HuH-7 (cell line): ENCODE measurements at regions not wholly inside any gene's neighbourhood (a gene's known extent, or its start where the extent isn't known, plus 50 kb on each side); places are given as distances from the start of the nearest gene placed in this dataset.
A peak's percentile ranks its signal among the peaks of the same experiment; 100 is the strongest.

Experiments used
- DNase-seq: peaks from one replicate; pipeline ENCODE4 v3.0.0; 2011; ENCODE audit warnings: low spot score

DNA sequence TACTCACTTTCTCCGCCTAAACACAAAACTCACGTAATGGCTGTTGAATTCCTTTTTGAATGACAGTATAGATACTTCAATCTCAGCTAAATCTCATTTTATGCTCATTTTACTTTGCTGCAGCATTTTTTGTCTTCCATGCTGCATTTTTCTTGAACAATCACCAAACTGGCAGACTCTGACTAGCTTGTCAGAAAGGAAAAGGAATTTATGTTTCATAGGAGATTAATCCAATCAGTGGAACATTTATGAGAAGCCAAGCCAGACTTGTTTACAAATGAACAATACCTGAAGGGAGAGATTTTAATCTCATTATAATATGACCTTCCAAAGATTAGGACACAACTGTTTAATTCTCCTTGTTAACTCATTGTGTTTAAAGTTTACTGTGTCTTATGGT is 1044.3 kb downstream of the DIAPH3 start:
- no peak for DNase-seq

DNA sequence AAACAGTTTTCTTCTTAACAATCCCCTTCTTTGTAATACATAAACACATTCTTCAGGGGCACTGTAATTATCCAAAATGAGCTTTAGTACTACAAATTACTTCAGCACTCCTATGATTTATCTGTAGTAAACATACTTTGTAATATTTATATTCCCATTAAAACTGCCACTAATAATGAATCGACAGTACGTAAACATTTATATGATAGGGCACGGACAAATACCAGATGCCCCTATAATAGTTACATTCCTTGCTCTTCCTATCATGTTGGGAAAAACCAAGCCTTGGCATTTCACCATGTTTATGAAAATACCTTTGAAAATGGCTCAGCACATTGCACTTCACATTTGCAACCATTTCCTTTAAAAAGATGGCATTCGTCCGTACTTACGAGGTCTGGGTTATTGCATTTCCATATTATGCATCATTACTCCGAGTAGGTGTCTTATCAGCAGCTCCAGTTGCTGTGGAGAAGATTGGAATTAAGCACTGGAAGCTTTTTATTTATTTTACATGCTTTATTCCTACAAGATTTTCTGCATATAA is 1043.4 kb downstream of the DIAPH3 start:
- no peak for DNase-seq

DNA sequence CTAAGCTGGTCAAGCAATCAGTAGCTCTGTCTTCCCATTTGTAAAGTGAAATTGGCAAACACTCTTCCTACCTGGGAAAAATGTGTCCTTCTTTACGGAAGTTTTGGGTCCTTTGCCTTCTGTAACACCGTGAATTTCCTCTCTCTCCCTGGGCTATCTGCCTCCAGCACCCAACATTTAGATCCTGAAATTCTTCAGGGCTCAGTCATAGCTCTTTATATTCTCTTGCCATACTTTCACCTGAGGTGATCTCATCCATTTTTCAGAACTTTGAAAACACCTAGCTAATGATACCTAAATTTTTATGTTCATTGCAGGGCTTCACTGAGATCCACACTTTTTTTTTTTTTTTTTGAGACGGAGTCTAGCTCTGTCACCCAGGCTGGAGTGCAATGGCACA is 1042.2 kb downstream of the DIAPH3 start:
- DNase-seq: no peak

DNA sequence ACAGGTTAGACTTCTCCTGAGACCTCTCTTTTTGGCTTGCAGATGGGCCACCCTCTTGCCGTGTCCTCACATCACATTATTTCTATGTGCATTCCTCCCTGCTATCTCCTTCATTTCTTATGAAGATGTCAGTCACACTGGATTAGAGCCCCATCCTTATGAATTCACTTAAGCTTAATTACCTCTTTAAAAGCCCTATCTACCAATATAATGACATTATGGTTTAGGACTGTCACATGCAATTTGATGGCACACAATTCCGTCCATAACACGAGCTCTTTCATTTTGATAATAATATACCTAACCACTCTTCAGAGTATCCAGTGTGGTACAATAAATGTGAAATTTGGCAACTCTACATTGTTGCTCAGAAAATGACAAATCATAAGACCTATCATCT is 1037.3 kb downstream of the DIAPH3 start:
- no peak for DNase-seq

DNA sequence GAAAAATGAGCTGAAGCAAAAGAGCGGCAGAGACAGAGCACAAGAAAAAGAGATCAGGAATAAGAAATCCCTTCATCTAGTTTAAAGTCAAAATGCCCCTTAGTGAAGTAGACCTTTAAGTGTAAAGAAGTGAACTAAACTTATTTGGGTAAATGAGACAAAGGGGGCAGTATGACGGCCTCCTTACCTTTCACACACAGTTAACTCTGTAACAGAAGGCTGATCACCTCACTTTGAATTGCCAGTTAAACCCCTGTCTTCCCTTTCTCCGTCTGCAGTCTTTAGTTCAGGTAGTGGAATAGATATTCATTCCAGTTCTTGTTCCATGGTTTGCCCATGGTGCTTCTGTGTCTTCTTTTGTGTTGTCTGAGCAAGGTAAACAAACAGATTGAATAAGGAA is 1029.8 kb downstream of the DIAPH3 start:
- no peak for DNase-seq

DNA sequence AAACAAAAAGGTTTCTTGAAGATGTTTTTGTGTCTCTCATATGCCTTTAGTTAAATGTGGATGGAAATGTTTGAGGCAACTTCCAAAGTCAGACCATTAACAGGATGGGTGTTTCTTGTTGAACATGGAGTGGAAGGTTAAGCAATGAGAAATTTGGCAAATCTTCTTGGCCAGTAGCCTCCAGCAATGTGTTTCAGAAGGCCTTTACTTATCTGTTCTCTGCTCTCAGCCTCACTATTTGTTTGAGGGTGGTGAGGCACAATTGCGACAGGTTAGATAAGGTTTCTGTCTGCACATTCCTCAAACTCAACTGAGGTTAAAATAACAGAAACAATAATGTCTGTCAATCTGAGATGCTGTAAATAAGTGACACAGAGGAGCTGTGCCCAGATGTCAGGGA is 1019.0 kb downstream of the DIAPH3 start:
- DNase-seq: peak; percentile 7

DNA sequence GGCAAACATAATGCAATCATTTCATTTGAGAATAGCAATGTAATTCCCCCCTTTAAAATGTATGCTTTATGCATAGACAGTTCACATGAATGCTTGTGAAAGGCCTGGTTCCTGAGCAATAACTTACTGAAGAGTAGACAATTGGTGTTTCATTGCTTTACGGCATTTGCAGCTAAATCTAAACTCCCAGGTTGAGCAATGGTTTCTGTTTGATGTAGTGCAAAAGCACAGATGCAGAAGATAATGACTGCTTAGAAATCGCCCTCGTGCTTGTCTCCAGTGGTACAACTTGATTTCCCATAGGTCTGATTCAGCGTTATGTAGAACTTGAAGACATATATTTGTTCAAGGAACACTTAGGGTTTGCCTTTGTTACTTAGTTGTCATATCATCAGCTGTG is 1018.3 kb downstream of the DIAPH3 start:
- peak; percentile 6 for DNase-seq

DNA sequence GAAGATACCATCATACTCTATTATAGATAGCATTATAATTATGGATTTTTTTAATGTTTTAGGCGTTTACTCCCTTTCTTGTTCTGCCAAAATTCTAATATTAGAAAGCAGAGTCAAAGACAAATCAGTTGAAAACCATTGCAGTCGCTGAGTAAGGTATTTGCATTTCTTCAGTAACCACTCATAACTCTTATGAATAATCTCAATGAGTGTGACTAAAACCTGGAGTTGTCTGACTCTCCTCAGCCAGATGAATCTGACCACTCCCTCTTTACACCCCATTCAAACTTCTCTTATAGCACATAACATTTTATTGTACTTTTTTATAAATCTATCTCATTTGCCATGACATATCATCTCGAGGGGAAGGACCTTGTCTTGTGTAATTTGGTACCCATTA is 1006.5 kb downstream of the DIAPH3 start:
- no peak for DNase-seq

DNA sequence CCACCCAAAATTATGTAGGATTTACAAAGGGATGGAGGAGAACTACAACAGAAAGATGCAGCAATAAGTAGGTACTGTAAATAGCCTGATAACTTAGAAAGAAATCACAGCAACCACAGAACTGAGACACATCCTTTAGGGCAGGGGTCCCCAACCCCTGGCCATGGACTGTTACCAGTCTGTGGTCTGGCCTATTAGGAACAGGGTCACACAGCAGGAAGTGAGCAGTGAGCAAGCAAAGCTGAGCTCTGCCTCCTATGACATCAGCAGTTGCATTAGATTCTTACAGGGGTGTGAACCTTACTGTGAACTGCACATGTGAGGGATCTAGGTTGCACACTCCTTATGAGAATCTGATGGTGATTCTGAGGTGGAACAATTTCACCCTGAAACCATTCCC is 997.6 kb downstream of the DIAPH3 start:
- DNase-seq: no peak

DNA sequence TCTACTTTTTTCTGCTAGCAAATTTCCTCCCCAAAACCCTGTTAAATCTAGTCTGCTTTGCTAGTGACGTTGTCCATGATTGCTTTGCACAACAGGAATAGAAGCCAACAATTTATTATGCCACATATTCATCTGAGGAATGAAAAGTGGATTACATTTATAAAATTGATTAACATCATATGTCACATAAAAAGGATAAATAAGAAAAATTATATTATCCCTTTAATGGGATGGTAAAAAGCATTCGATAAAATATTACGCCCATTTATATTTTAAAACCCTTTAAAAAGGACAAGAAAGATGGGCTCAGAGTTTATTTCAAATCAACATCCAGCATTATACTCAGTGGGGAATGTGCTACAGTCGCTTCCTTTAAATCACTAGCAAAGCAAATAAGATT is 991.7 kb downstream of the DIAPH3 start:
- DNase-seq: no peak

DNA sequence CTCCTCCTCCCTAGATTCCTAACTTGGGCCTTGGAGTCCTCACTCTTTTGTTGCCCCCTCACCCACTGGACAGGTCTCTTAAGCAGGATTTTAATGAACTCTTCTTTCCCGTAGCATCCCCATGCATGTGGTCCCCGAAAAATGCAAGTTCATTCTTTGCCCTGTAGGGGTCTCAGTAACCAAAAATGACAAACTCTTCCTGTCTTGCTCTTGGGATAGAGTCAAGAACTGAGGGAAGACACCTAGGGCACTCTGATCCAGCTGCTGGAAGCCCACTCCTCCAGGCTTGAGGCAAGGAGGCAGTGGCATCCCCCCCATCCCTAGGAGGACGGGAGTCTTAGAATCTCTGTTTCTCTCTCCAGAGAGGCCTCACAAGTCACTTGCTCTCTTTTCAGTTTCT is 987.0 kb downstream of the DIAPH3 start:
- DNase-seq: peak; percentile 10

DNA sequence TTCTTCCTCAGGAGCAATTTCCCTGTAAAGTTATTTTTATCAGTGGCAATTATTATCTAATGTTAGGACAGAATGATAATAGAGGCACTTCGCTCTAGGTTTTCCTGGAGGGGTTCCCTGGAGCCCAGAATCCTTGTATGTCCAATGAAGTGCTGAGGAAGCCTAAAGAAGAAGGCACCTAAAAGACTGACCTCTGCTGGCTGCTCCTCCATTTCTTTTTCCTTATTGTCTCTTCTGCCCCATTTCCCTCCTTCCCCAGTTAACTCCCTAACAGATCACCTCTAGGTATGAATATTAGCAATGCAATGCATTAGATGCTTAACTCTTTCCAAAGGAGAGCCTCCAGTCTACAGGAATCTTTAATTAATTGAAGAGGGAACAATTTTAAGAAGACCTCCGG is 985.4 kb downstream of the DIAPH3 start:
- DNase-seq: no peak

DNA sequence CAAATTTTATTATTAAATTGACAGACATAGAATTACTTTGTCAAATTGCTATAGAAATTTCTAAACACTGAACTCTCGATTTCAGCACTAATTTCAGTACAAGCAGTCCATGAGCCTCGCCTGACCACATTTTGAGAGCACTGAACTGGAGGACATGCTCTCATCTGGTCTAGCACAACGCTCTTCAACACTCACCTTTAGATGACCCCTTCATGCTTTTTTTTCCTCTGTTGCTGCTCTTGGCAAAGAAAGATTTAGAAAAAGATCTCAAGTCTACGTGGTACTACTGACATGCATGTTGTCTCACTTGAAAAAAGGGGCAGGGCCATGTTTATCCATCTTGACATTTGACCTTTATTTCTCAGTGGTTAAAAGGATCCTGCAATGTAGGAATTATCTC is 981.5 kb downstream of the DIAPH3 start:
- DNase-seq: no peak

DNA sequence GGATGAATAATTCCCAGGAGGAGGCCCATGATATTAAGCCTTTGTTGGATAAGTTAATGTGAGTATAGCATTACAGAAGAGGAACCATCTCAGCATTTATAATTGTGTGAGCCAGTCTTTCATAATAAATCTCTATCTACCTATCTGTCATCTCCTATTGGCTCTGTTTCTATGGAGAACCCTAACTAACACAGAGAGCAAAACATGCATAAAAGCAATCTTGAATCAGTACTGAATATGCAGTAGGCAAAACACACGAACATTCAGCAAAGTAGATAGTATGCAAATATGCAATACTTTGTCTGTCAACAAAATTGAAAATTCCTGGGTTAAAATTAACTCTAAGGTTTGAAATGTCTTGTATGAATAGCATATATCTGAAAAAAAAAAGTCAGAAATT is 966.3 kb downstream of the DIAPH3 start:
- no peak for DNase-seq

DNA sequence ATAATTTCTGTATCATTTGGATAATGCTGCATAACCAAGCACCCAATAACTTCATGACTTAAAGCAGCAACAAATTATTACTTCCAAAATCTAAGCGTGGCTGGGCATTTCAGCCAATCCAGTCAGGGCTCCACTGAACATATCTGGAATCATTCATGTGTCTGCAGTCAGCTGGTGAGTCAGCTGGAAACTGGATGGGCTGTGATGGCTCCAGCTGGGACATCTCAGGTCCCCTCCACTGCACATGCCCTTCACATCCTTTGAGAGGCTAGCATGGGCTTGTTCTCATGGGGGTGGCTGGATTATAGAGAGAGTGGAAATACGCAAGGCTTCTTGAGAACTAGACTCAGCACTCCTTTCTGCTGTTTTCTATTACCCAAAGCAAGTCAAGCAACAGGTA is 961.9 kb downstream of the DIAPH3 start:
- DNase-seq: no peak

DNA sequence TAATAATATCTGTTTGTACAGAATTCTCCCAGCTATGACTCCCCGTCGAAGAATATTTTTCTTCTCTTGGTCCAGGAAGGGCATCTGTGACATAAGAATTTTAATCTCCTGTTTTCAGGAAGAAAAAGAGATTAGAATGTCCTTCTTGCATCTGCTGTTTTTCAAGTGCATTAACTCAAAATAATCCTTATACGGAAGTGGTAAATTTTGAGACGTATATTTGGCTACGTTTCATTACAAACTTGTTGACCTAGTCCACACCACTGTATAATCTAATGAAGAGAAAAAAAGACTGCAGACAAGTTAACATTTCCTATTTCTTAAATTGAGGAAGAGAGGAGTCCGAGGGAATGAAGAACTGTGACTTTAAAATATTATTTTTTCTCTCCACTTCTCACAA is 959.9 kb downstream of the DIAPH3 start:
- DNase-seq: no peak

DNA sequence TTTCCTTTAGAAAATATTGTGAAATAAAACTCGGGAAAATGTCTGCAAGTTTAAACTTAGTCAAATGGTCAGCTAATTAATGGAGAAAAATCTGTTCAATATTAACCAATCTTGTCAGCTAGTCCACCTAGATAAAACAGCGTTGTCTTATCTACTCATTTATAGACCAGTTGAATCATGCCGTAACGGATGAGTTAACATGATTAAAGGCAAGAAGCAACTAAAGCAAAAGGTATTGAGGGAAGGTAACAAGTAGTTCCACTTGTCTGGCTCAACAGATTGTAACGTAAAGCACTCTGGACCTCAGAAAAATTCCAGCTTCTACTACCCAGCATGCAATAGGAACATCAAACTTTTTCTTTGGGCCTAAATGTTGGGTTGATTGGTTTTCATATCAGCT is 958.2 kb downstream of the DIAPH3 start:
- DNase-seq: no peak

DNA sequence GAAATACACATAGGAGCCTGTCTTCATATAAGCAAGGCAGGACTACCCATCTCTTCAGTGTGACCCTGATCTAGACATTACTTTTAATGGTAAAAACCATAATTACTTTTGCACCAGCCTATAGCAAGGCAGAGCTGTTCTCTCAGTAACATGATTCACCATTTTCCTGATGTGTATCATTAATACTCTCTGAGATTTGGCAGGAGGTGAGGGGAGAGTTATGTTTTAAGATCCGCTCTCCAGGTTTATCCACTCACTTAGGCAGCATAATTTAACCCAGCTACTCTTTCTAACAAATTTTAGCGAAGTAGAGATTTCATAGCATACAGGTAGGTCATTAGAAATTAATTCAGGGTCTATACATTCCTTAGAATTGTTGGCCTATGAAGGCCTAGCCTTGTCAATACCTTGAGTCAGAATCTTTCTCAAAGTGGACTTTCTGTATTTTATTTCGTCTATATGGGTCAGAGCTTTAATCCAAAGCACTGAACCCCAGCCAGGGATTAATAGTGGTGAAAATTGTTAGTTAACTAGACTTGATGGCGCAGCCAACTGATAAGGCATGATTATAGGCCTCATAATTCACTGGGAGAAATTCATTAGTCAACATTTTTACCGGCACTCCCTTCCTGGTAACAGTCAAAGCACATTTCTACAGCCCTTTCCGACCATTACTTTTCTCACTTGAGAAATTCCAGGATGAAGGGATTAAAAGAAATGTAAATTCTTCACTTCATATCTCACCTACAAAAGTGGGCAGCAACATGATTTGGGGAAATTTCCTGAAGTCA is 955.1 kb downstream of the DIAPH3 start:
- no peak for DNase-seq

DNA sequence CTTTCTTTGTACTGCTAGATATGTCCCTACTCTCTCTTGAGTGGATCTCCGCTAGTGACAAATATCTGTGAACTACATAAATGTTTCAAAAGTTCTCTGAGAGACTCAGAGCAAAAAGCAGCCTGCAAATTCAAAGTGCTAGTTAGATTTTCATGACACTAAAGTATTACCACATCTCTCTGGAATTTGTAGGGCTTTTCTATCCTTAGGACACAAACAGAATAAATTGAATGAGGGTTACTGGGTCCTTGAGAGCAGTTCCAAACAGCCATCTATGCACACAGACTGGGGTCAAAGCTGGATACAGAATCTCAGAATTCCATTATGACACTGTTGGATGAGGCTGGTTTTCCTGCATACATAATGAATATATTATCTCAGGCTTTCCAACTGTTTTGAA is 953.2 kb downstream of the DIAPH3 start:
- no peak for DNase-seq

DNA sequence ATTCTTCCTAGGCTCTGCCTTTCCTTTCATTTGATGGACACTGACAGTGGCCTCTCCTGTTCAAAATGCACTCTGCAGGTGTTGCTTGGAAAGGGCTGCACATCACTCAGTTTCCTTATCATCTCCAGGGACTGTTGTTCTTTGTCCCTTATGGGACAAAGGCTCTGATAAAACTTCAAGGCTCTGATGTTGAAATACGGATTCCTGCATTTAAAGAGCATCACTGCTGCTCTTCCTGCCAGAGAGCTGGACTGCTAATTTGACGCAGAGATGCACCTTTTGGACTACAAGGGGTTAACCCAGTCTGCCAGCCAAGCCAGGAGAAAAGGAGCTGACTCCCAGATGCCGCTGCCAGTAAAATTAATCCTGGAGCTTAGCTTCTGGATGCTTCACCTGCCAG is 952.1 kb downstream of the DIAPH3 start:
- no peak for DNase-seq

DNA sequence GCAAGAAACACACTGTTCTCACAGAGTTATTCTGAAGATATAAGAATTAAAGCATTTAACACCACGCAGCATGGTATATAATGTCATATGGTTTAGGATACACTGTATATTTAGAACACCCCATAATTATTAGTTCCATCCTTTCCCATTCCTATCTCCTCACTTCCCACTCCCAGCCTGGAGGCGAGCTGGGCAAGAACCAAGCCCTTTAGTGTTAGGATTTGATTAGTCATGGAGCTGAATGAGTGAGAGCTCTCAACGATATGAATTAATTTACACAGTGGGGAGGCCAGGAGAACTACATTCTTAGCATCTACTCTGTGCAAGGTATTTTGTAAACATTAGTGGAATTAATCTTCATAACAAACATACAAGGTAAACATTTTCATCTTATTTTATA is 934.3 kb downstream of the DIAPH3 start:
- DNase-seq: no peak

DNA sequence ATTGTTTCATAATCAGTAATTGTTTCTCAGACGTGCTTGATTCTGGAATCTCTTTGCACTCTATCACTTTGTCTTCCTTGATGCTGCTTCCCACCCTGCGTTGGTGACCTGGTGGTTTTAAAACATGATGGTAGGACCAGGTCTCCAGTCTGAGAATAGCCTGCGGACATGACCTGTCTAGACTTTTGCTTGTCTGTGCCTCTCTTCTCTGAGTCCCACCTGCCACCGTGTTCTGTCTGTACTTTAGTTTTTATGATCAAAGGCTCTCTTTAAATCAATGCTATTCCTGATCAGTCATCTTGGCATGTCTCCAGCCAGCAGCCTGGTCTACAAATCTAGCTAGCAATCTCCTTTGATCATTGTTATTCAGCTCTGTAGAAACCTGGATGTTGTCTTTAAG is 933.9 kb downstream of the DIAPH3 start:
- DNase-seq: no peak

DNA sequence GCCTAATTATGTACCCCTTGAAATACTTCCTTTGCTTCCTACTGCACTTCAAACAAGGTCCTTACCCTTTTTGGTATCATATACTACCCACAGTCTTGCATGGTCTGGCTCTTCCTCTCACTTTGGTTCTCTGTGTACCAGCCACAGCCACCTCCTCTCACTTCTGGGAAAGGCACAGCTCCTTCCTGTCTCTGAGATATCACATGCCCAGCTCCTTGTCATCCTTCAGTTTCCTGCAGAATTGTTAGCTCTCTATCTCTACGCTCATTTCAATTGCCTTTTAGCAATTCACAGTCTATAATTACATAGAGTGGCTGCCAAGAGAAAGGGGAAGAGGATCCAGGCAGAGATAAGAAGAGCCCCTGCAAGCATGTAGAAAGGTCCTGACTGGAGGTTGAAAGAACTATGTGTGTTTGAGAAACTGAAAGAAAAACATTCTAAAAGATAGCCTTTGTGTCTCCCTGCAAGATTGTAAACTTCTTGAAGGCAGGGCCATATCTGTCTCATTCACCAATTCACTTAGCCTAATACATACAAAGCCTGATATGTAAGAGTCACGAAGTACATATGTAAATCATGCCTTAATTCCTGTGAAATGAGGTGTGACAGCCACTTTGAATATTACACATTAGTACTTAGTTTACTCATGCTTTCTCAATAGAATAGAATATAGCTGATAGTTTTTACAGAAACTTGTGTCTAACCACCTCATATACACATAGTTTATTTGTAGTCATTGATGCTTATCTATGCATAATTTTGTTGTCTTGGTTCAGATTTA is 933.1 kb downstream of the DIAPH3 start:
- no peak for DNase-seq
